PC-3 (cell line): ENCODE measurements at regions not wholly inside any gene's neighbourhood (a gene's known extent, or its start where the extent isn't known, plus 50 kb on each side); places are given as distances from the start of the nearest gene placed in this dataset.

Experiments
- CTCF ChIP-seq: fragments of 300-600 bp; sonication (generic); conservative IDR thresholded peaks from 2 replicates; pipeline ENCODE4 v1.5.1; 2017; ENCODE audit warnings: antibody characterized with exemption, low read depth, mild to moderate bottlenecking, low read length
- EZH2 ChIP-seq: fragments of 300-600 bp; sonication (generic); IDR thresholded peaks from one replicate; pipeline ENCODE4 v1.6.1; 2017; ENCODE audit warnings: antibody characterized with exemption, mild to moderate bottlenecking, low read length; ENCODE audit not compliant: unreplicated experiment
- EZH2phosphoT487 ChIP-seq: fragments of 300-600 bp; sonication (generic); IDR thresholded peaks from 2 replicates; pipeline ENCODE4 v1.6.1; 2018; ENCODE audit warnings: mild to moderate bottlenecking, antibody characterized with exemption, low read length, borderline replicate concordance

- TF ChIP-seq CTCF (no peak), EZH2 (no peak), EZH2phosphoT487 (no peak)
These were observed 570.2 kb upstream of the TNP1 start for GRCh38 chr2:217429981-217430500.
